Activated CD8-positive, alpha-beta memory T cell treated with anti-CD3 and anti-CD28 coated beads for 36 hours (primary cell): ENCODE measurements at regions not wholly inside any gene's neighbourhood (a gene's known extent, or its start where the extent isn't known, plus 50 kb on each side); places are given as distances from the start of the nearest gene placed in this dataset.

Experiments used
- CTCF ChIA-PET: fragments of 350-600 bp; sonication (Branson Sonifier 250); formaldehyde crosslinking; loops from one replicate; lab custom pipeline; 2021; ENCODE audit warnings: antibody characterized with exemption; lab: Charles Lee
- POLR2A ChIA-PET: fragments of 350-600 bp; sonication (Branson Sonifier 250); formaldehyde crosslinking; loops from one replicate; lab custom pipeline; 2021; ENCODE audit warnings: antibody characterized with exemption; lab: Charles Lee

DNA sequence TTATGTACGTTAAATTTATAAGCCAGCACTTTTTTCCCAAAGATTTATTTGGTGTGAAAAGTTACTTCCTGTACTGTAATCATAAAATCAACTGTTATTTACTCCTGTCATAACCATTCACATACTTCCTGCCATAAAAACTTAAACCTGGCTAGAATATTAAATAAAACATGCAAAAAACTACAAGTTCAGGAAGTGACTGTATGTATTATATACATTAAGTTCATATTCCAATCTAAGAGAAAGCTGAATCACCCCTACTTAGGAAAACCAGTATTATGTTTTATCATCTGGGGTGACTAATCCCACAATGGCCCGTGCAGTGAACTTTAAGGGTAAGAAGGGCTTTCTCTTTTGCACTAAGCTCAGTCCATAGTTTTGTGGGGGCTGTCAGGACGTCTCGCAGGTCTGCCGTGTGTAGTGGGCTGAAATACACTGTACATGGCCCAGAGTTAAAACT lies 183.7 kb upstream of the KLF14 start:
- ChIA-PET POLR2A (interaction anchor here (0.5 to 1.0 kb wide), 2 partner anchors 16 to 24 kb away, joined by 3 to 5 read pairs; no protein-coding TSS in a partner anchor), CTCF (no interaction called here)

DNA sequence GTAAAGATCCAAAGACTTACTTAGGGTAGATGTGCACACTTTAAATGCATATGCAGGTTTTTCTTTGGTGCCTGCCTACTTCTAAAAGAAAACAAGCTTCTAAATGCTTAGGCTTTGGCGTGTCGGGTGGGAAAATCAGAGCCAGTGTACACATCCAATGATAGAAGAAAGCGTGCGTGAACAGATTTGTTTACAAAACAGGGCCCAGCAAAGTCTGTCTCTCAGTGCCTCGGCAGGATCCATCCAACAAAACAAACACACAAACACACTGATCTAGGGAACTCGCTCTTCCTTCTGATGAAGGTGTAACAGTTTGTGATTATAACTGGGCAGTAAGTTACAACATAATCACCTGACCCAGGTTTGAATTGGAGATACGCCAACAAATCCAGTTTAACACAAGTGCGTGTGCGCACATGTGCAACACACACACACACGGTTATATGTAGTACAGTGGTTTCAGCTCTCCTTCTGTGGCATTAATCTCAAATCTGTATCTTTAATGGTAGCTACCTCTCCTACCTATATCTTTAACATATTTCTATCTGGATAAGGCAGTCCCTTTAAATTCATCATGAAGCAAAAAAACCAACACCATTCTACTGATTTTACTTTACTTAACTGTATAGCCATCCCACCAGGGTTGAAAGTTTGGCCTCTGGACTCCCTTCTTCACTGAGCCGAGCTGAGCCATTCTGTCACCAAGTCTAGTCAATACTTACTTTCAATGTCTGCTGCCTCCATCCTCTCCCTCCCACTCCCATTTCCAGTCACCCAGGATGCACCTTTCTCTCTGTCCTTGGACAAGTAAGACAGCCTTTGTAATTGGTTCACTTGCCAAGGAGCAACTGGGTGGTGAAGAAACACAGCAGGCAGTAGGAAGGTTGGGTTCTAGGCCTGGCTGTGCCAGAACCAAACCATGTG lies 184.4 kb upstream of the KLF14 start:
- CTCF ChIA-PET, result no interaction called here

DNA sequence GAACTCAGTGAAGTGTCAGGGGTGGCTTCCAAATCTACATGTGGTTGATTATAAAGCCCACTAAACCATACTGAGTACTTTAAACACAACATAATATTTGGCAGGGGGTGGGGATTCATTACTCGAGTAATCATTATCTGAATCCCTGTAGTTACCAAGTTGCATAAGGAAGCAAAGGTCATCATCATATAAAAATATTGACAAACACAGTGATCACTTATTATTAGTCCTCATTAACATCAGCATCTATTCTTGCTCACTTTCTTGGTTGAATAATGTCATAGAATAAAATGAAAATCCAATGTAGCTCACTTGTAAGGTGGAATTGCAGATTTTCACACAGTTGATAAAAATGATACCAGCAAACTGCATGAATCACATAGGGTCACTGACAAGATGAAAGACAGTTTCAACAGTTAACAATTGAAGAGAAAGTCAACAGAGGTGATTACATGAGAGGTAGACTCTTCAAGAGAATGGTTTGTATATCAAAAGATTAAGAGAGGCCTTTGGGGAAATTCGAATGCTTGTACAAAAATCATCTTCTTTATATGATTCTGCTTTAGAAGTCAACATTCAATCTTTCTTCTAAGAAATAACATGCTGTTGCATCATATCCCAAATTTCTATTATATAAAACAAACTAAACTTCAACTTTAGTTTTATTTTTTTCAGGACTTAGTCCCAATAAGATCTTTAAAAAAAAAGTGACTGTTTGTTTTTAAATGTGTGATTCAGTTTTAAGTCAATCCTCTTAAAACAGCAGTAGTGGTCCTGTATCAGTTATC lies 185.5 kb upstream of the KLF14 start:
- ChIA-PET CTCF (no interaction called here), POLR2A (no interaction called here)

More for the DNA sequence above, 184.4 kb upstream of the KLF14 start:
- POLR2A ChIA-PET, result interaction anchor here (0.5 to 1.0 kb wide), 3 partner anchors 12 to 25 kb away, joined by 3 to 5 read pairs (median 5); no protein-coding TSS in a partner anchor

DNA sequence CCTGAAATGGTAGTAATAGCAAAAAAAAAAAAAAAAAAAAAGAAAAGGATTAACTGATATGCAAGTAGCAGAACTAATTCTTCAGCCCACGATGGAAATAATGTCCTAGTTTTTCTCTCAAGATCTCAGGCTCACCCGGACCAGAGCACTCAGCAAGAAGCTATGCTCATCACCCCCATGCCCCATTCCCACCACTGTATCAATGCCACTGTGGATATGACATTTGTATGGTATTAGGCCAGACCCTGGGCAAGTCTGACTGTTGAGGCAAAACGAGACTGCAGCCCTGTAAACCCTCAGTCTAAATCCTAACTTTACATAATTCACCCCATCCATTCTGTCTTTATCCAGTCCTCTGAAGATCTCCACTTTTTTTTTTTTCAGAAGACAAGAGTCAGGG lies 186.1 kb upstream of the KLF14 start:
- CTCF ChIA-PET, result no interaction called here

DNA sequence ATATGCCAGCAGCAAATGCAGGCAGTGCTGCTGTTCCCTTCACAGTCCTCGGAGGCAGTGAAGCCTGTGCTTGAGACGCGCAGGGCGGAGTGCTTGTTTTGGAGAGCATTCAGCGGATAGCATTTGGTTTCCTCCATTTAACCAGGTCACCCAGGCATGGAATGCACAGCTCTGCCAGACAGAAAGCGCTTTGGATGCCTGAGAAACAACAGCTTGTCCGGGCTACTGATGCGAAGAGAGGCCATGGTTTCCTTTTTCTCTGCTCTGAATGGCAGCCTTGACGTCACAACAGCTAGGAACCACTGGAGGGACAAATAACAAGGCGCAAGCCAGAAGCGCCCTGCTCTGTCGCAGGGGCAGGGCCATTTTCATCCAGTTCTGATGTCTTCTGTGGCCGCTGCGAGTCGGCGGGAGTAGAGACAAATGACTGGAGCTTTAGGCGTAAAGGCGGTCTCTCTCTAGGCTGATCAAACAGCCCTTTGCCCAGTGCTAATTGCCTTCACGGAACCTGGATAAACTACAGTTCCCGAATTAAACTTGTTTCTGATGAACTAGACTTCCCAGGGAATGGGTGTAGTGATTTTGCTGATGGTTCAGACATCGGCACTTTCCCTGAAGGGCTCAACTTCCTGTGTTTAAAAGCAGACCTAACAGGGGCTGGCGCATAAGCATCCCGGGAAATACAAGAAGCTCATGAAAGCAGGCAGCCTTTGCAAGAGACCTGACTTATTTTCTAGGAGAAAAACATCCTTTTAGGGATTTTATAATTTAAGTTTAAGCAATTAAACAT lies 187.6 kb upstream of the KLF14 start:
- CTCF ChIA-PET, result interaction anchor here (1.5 kb wide), 1 partner anchor 61 kb away, joined by 4 read pairs; no protein-coding TSS in a partner anchor
- POLR2A ChIA-PET, result interaction anchor here (0.6 to 2.1 kb wide), 2 partner anchors 8 to 16 kb away, joined by 3 to 4 read pairs; no protein-coding TSS in a partner anchor

More for the DNA sequence above, 186.1 kb upstream of the KLF14 start:
- POLR2A ChIA-PET, result no interaction called here

DNA sequence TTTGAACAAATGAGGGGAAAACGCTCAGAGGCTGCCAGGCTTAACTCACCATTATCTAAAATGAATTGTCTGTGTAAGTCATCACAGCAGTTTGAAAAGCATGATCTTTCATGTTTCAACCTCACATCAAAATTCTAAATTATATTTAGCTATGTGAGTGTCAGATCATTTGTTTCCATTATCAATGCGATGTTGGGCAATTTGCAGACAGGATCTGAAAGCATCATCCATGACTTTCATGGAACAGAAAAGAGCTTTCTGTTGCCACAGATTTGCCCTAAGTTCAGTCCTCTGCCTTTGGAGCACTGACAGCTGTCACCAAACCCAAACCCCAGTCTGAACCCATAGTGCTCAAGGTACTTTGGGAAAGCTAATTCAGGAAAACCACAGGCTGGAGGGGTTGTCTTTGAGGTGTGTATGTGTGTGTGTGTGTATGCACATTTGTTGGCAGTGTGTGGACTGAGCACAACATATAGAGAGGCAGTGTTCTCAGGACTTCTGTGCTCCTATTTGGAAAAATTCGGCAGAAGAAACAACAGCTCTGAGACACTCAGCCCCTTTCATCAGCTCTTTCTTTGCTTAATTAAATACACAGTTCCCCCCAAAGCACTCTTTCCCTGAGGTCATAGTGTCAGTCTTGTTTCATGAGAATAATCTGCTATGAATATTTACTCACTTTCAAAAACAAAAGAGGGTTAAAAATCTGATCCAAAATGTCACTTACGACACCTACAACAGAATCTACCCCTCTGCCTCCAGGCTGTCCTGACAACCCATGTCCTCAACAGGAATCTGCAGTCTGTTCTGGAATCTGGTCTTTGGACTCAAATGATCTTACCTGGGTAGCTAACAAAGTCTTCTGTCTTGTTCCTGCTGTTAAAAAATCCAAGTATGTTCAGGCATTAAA lies 188.5 kb upstream of the KLF14 start:
- ChIA-PET POLR2A (interaction anchor here (2.1 kb wide), 1 partner anchor 9 kb away, joined by 4 read pairs; no protein-coding TSS in a partner anchor), CTCF (interaction anchor here (1.5 kb wide), 1 partner anchor 60 kb away, joined by 4 read pairs; no protein-coding TSS in a partner anchor)

DNA sequence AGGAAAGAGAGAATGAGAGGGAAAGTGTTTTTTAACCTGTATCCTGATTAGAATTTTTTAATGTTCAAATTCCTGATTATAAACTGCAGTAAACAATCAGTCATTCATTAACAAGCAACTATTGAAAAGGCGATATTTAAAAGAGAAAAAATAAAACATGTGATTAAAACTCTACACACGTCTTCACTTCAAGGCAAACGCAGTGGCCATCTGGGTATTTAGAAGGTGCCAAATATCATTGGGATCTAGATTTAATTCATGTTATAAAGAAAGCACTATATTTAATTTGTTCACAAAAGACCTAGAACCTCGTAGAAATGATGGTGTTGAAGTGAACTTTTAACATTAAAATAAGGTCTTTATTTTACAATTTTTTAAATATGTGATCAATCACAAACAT lies 189.4 kb upstream of the KLF14 start:
- CTCF ChIA-PET, result no interaction called here
- POLR2A ChIA-PET, result interaction anchor here (2.1 kb wide), 1 partner anchor 10 kb away, joined by 4 read pairs; no protein-coding TSS in a partner anchor

DNA sequence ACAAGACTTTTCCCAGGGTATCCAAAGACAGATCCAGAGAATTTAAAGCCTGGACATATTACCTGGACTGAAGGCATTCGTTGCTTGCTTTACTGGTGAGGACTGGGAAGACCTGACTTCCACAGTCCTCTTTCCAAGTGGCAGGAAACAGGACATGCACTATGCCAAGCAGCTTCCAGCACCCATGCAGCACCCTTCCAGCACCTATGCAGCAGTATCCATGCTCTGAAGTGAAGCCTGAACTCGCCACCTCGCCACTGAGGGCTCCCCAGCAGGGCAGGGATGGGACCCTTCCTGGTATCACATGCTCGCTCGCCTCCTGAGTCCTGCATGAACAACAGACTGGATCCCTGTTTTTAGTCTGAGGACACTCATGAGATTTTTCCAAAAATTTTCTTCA lies 189.9 kb upstream of the KLF14 start:
- ChIA-PET POLR2A (no interaction called here), CTCF (interaction anchor here (1.2 kb wide), 1 partner anchor 27 kb away, joined by 3 read pairs; no protein-coding TSS in a partner anchor)

DNA sequence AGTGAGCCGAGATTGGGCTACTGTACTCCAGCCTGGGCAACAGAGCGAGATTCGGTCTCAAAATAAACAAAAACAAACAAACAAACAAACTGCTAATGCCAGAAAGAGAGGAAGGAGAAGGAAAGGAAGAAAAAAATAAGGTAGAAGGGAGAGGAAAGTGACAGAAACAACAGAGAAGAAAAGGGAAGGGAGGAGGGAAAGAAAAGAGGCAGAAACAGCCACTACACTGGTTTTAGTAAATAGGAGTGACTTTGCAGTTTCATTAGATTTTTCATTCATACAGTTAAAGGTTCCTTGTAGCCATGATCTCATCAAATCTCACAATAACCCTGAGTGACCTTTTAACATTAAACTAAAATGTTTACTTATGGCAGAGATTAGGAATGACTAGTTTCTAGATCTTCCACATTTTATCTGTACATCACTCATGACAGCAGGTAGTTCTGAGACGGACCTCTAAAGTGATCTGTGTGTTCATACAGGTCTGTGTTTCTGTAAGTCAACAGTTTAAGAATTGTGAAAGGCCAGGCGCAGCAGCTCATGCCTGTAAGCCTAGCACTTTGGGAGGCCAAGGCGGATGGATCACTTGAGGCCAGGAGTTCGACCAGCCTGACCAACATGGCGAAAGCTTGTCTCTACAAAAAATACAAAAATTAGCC lies 191.3 kb upstream of the KLF14 start:
- CTCF ChIA-PET, result interaction anchor here (1.2 kb wide), 1 partner anchor 28 kb away, joined by 3 read pairs; no protein-coding TSS in a partner anchor

DNA sequence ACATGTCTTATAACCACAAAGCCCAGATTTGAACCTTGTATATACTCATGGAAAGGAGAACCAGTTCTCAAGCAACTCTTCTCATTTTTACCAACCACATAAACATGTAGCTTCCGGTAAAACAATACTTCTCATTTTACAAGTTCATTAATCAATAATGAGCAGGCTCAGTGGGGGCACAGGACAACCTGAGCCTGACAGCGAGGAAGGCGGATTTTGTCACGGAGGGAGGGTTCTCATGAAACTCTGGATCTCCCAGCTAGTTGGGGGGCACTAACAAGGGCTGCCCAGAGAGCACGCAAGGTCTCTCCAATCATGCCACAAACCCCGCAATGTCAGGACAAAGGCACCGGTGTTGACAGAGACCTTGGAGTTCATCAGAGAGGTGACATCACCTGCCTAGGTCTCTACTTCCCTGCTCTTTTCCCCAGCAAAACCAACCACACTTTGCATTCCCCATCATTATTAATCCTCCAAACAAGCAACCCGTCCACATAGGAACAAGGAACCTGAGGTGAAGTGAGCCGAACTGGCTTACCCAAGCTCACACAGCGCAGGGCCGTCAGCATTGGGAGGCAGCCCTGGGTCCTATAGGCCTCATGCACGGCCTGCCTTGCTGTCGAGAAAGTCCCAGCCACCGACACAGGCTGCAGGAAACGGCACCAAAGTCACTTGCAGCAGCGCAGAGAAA lies 192.1 kb upstream of the KLF14 start:
- ChIA-PET CTCF (interaction anchor here (0.7 kb wide), 1 partner anchor 122 kb away, joined by 3 read pairs; no protein-coding TSS in a partner anchor), POLR2A (interaction anchor here (0.5 to 1.2 kb wide), 4 partner anchors 8 to 88 kb away, joined by 3 to 10 read pairs (median 8); no protein-coding TSS in a partner anchor)

More for the DNA sequence above, 191.3 kb upstream of the KLF14 start:
- POLR2A ChIA-PET, result interaction anchor here (0.5 to 0.6 kb wide), 2 partner anchors 9 to 16 kb away, joined by 5 to 8 read pairs; no protein-coding TSS in a partner anchor

DNA sequence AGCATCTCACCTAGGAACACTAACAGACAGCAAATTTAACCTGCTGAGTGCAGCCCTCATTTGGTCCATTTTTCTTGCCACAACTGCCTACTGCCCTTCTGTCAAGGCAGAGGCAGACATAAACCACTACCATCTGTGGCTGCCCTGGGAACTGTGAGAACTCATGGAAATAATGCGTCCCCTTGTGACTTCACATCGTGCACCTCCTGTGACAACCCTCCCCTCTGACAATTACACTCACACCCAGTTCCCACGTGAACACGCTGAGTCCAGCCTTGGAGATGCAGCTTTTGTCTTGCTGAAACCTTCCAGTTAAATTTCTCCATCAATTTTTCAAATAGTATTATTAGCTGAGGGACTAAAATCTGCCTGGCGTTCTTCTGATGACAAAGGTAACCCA lies 193.1 kb upstream of the KLF14 start:
- ChIA-PET POLR2A (interaction anchor here (0.7 to 1.2 kb wide), 2 partner anchors 23 to 87 kb away, joined by 3 to 8 read pairs; no protein-coding TSS in a partner anchor), CTCF (no interaction called here)

DNA sequence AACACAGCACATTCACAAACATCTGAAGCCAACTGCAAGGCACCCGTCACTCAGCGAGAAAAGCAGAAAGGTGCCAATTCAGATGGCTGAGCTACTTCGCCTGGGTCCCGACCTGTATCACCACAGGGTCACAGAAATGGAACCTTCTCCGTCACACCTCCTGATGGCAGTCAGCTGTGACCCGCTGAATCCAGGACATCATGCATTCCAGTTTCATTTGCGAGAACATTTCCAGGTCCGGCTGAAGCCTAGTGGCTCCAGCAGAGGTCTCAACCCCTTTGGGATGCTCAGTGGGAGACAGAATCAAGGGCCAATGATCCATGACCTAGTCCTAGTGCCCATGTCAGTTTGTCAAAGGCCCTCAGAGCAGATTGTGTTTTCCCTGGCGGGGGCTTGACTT lies 193.6 kb upstream of the KLF14 start:
- ChIA-PET CTCF (interaction anchor here (0.7 kb wide), 1 partner anchor 10 kb away, joined by 3 read pairs; no protein-coding TSS in a partner anchor), POLR2A (interaction anchor here (0.6 to 1.2 kb wide), 4 partner anchors 11 to 112 kb away, joined by 3 to 6 read pairs (median 3); no protein-coding TSS in a partner anchor)

DNA sequence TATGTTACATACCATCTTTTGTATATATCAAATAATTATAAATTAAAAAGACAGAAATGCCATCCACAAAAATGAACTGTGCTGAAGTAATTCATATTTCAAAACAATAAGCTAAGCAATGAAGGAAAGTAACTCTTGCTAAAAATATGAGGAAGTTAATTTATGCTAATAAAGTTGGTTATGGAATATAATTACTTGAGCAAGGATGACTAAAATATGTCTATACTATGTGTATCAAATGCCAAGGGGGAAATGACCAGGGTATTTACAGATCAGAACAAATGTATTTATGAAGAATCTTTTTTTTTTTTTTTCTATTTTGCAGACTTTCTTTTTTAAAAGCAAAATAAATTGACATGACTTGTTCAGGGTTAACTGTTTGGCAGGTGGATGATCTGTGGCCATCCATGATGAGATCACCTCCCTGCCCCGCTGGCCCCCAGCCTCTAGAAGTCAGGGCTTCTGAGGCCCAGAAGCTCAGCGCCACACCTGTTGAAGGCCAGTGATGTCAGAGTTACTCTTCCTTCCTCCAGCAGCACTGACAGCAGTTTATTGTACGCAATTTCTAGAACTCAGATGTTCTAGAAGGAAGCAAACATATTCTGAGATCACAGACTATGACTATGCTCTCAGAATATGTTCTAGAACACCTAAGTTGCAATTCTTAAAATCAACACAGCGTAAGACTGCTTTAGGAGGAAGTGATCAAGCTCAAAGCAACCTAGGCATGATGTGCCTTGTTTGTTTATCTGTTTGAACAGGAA lies 196.1 kb upstream of the KLF14 start:
- CTCF ChIA-PET, result interaction anchor here (0.7 to 1.0 kb wide), 2 partner anchors 31 to 33 kb away, joined by 3 to 4 read pairs; no protein-coding TSS in a partner anchor

DNA sequence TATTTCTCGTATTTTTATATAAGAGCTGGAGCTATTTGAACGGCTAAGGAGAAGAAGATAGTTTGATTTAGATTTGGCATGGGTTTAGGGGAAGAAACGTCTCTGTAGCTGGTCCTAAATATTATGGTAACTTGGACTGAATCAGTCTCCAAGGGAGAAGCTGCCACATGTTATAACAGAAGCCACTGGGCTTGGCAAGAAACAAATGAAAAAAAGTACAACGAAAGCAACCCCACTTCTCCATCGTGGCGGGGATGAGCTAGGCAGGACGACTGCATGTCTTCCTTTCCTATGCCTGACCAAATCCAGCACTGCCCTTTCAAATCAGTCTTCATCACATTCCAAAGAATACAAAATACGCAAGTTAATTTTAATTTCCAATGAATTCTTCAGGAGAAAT lies 196.7 kb upstream of the KLF14 start:
- POLR2A ChIA-PET, result interaction anchor here (0.7 to 1.2 kb wide), 2 partner anchors 10 to 12 kb away, joined by 3 to 5 read pairs; no protein-coding TSS in a partner anchor
- CTCF ChIA-PET, result interaction anchor here (0.7 to 1.0 kb wide), 2 partner anchors 32 to 34 kb away, joined by 3 to 4 read pairs; no protein-coding TSS in a partner anchor

More for the DNA sequence above, 196.1 kb upstream of the KLF14 start:
- POLR2A ChIA-PET, result interaction anchor here (0.7 to 1.2 kb wide), 2 partner anchors 11 to 12 kb away, joined by 3 to 5 read pairs; no protein-coding TSS in a partner anchor

DNA sequence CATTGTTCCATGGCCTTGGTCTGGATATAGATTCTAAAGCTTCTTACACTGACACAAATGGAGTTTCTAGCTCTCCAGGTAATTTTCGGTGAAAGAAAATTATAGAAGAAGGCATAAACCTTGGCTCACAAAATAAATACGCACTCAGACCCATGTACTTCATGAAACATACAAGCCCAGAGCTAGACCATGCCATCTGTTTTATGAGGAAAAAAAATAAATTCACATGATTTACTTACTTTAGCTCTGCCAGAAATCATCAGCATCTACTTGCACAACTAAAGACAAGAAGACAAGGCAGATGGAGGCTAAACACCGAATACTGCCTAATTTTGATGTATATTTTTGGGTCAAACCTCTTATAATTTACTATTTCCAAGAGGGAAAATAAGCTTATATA lies 197.4 kb upstream of the KLF14 start:
- ChIA-PET CTCF (interaction anchor here (1.4 kb wide), 1 partner anchor 26 kb away, joined by 3 read pairs; no protein-coding TSS in a partner anchor), POLR2A (no interaction called here)
